ENCODE measurements at regions not wholly inside any gene's neighbourhood (a gene's known extent, or its start where the extent isn't known, plus 50 kb on each side); places are given as distances from the start of the nearest gene placed in this dataset.
"Not testable (repeated sequence)": the region's sequence is repeated elsewhere in the genome, so short reads cannot be mapped to it uniquely, and the experiment has no call there.

DNA sequence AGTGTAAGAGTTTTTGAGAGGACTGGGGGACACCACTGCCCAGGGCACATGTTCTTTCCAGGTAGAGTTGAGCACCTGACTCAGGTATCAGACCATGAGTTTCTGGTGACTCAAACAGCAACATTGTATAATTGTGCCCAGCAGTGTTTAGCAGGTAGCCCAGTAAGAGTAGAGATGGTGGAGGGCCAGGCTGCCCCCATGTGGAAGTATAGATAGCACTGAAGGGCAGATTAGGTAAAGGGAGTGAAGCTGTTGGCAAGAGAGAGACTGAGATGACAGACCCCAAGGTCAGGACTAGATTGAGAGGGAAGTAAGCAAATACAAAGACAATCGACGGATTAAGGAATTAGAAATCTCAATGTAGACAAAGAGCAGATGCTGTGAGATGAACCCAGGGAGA lies 74.6 kb downstream of the TRIM42 start:
- DNase-seq = no peak

DNA sequence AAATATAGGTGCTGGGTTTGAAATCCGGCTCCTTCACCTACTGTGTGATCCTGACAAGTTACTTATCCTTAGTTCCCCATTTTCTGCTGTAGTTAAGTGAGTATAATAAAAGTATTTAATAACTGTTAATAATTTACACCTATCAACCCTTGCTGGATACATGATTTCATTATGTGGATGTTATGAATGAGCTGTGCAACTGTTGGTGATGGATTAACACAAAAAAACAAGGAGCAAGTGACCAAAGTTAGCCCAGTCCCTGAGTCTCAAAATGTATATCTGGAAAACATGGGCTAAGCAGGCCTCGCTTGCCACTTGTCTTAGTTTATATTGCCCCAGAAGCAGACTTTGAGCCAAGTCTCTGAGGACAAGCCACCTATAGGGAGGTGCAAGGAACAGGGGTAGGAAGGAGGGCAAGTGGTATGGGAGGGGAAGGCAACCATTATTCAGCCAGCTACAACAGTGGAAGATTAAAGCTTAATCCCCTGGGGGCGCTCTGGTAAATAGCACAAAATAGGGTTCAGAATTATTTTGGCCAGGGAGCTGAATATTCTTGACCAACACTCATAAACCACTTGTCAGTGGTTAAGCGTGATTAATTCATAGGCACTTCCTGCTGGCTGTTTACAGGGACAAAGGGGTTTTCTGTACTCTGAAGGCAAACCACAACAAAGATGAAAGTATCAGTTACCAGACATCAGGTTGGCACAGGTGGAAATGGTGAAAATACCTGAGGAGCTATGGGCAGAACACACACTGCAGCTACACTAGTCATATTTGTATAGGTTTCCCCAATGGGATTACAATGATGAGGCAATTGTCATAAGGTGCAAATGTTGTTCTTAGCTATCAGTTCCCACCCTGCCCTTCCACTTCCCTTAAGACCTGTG lies 76.2 kb downstream of the TRIM42 start:
- no peak for DNase-seq

DNA sequence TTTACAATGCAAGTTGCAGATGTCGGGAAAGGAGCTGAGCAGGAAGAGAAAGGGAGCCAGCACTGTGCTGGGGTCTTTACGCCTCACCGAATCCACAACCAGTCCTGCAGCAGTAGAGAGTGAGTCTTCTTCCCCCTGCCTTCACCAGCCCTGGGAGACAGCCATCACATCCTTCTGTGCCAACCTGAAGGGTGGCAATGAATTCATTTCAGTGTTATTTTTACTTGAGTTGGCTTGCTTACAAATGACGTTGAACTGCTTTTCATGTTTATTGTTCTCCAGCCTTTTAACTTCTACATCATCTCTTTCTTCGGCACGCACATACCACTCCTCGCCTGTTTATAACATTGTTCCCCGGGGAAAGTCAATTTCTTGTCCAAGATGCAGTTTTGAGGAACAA lies 77.1 kb downstream of the TRIM42 start:
- no peak for DNase-seq

DNA sequence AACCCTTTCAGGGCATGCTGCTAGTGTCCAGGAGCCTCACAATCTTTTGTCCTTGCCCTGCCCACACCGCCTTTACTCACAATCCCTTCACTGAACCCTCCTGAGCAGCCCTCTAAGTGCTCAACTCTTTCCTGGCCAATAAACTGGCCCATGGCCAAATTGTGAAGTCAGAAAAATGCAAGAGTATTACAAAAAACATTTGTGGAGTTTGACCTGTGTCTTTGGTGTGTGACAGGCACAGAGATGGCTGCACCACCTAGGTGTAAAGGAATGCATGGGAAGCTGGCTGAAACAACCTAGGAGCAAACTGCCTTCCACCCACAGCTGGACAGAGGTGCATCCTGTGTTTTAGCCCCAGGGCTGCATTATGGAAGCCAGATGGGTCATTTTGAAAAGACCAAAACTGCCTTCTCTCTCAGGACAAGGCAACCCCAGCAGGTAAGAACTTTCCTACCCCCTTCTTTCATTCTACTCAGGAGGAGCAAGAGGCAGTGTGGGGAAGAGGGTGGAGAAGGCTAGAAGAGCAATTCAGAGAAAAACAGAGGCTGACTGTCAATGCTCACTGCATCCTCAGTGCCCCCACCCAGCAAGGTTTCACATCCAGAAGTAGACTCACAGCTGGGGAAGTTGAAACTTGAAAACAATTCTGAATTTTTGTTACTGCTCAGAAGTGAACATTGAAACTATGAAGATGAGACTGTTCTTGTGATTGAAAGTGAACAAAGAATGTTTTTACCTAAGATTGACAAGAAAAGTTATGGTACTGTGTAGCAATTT lies 78.6 kb downstream of the TRIM42 start:
- DNase-seq = no peak

DNA sequence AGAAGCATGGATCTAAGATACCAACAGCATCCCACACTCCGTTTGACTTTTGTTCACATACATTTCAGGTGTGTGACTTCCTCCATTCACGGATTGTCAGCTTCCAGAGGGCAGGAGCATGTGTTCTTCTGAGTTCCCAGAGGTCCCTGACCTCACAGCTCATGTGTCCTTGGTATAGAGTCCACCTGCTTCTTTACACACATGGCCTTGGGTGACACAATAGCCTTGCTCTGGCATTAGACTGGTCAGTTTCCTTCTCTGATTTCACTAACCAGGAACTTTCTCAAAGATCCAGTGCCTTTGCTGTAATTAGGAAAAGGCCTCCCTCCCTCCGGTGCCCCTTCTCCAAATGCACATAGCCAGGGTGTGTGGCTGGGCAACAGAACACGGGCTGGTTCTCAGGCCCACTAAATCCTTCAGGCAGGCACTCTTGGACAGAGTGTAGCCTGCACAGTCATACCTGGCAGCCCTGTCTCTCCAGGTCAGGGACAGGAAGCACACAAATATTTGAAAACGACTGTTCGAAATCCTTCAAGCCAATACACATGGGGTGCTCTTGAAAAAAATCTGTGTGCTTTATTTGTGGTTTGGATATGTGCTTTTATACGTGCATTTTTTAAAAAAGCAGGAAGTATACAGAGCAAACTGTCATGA lies 81.1 kb downstream of the TRIM42 start:
- no peak for DNase-seq

DNA sequence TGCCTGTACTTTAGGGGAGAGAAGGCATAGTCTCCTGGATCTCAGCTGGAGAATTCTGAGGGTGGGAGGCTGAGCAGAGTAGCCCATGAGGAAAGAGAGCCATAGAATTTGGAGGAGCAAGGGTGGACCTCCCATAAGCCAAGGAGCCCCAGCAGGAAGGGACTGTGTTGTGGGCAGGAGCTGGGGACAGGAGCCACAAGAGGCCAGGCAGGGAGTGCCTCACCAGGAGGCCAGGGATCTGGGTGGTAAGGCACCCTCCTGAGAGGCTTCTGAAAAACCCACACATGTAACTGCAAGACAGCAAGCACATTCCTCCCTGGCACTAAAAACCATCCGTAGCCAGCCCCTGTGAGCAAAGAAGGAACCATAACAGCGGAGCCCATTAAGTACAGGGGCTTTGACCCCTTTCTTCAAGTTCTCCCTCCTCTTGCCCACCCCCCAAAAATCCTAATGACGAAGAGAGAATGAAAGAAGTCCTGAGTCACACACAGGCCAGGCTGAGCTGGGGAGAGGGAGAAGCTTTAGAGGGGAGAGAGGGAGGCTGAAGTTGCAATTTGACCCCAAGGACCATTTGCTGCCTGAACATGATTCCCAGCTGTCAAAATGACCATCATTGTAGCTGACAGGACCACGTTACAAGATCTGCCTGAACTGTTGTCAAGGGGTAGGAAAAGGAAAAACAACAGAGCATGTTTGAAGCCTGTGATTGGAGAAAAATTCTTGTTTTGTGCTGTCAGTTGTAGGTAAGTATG lies 82.6 kb downstream of the TRIM42 start:
- no peak for DNase-seq

DNA sequence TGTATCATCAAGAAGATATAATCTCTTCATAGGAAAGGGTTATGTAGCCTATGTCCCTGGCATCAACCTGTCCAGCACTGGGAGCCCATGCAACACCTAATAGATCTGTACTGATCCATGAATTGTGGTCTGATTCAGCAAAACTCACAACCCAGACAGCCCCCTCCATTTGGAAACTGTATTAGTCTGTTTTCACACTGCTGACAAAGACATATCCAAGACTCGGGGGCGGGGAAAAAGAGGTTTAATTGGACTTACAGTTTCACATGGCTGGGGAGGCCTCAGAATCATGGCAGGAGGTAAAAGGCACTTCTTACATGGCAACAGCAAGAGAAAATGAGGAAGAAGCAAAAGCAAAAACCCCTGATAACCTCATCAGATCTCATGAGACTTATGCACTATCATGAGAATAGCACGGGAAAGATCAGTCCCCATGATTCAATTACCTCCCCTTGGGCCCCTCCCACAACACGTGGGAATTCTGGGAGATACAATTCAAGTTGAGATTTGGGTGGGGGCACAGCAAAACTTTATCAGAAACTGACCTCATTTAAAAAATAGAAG lies 83.3 kb downstream of the TRIM42 start:
- no peak for DNase-seq

DNA sequence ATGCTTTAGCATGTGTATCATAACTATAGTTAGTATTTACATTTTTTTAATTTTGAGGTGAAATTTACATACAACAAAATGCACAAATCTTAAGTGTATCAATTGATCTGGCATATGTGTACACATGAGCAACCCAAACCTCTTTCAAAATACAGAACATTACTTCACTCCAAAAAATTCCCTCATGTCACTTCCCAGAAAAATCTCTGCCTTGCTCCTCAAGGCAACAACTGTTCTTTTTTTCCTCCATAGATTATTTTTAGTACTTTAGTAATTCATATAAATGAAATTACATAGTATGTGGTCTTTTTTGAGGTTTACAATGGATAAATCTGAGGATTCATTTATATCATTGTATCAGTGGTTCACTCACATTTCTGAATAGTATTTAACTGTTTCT lies 84.9 kb downstream of the TRIM42 start:
- DNase-seq = no peak

DNA sequence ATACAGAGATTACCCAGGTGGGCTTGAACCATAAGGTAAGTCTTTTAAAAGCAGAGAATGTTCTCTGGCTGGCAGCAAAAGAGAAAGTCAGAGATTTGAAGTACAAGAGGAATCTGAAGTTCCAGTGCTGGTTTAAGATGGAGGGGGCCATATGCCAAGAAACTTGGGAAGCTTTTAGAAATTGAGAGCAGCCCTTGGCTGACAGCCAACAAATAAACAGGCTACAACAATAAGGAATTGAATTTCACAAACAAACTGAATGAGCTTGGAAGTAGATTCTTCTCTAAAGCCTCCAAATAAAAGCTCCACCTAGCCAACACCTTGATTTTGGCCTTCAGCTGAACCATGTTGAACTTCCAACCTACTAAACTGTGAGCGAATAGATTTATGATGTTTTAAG lies 85.7 kb downstream of the TRIM42 start:
- DNase-seq = no peak

DNA sequence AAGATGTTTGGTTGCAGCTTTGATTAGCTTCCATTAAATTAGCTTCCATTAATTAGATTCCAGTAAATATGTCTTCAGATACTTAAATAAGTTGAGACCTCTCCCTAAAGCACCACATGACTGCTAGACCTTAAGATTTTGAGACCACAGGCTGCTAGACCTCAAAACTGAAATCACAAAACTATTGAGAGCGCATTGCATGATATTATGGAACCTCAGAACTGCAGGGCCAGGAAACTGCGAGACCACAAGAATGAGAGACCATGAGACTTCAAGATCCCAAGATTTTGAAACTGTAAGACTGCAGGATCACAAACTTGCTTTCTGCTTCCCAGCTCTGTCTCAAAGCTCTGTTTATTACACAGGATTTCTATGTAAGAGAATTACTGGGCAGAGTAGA lies 87.4 kb downstream of the TRIM42 start:
- DNase-seq = no peak

DNA sequence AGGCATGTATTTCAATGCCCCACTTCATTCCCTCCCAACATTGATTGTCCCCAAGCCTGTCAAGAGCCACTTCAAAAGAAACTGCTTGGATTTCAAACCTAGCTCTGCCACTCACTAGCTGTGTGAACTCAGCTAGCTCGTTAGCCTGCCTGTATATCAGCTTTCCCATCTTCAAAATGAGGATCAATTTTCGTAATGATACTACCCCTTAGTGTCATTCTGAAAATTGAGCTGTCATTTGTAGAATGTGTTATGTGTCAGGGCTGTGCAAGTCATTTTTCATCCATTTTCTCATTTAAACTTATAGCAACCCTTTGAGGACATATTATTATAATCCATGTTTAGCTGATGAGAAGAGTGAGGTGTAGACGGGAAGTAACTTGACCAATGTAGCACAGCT lies 88.6 kb downstream of the TRIM42 start:
- no peak for DNase-seq

DNA sequence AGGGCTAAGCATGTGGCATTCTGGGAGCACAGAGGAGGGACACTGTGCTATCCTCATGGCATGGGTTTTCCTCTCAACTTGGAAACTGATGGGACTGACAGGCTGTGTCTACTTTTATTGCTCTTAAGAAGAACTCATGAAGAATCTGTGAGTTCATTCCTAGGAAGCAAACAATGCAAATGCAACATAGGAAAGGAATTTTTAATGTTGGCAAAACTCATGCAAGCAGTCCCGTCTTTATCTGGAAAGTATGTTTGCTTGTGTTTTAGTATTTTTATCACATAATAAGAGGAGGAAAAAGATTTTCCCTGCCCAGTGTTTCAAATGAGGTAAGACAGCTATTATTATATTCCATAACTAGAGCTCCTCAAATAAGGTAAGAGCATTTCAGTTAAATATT lies 89.7 kb downstream of the TRIM42 start:
- no peak for DNase-seq

DNA sequence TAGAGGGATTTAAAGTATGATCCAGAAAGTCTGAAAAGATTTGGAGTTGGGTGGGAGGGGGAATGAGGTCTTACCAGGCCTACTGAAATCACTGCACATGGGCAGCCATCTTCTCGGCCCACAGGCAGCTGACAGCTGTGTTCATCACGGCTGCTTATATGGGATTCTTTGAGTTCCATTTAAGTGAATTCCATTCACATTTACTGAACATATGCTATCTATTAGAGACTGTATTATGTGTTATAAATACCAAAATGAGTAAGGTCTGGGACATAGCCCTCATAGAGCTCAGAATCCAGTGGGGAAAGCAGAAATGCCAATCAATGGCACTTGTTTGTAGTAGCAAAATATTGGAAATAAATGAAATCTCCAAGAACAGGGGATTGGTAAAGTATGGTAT lies 91.1 kb downstream of the TRIM42 start:
- DNase-seq = no peak

DNA sequence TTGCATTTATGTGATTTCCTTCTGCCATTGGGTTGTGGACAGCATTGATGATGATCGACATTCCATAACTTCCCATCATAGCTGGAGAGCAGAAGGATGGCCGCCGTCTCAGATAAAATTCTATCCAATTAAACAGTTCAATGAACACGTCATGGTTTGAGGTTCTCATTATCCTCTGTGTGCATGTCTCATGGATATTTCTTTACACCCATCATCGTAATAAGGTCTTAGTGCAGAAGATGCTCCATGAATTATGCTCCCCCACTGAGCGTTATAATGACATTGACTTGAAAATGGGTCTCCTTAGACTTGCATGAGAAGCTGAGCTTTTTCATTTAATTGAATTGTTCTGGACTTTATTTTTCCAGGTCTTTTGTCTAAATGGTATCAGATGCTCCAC lies 92.1 kb downstream of the TRIM42 start:
- no peak for DNase-seq

DNA sequence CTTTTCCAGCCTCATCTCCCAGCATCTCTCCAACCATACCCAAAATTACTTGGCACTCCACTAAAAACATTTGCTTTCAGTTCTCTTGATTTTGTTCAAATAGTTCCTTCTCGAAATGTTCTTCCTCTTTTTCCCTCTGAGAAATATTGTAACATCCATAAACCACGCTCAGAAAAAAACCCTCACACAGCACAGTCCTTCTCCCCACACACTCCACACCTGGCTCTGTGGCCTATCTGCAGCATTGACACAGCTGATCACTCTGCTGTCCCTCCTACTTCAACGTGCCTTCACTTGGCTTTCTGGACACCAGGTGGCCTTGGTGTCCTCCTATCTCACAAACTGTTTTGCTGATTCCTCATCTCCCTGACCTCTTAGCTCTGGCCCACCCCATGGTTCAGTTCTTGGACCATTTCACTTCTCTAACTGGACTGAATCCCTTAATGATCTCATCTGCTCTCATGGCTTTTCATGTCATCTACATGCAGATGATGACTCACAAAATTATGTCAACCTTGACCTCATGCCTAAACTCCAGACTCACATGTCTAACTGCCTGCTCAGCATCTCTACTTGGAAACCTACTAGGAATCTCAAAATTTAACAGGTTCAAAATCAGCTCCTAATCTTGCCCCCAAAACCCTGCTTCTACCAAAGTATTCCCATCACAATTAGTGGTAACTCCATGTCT lies 93.3 kb downstream of the TRIM42 start:
- DNase-seq = no peak

DNA sequence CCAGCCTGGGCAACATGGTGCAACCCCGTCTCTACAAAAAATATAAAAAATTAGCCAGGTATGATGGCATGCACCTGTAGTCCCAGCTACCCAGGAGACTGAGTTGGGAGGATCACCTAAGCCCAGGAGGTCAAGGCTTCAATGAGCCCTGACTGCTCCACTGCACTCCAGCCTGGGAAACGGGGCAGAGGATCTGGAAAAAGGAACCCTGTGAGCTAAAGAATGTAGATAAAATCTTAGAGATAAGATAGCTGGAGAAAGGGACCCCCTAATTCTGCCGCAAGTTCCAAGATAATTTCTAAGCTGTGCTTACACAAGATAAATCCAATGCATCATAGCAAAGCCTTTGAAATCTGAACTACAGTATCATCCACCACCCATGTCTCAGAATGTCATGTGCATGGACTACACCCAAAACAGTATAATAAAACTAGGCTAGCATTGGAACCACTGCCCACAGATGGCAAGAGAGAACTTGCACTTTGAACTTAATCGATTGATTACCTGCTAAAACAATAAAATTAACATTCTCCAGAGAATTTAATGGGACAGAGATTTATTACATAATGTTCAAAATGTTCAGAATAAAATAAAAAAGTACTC lies 99.9 kb downstream of the TRIM42 start:
- no peak for DNase-seq

DNA sequence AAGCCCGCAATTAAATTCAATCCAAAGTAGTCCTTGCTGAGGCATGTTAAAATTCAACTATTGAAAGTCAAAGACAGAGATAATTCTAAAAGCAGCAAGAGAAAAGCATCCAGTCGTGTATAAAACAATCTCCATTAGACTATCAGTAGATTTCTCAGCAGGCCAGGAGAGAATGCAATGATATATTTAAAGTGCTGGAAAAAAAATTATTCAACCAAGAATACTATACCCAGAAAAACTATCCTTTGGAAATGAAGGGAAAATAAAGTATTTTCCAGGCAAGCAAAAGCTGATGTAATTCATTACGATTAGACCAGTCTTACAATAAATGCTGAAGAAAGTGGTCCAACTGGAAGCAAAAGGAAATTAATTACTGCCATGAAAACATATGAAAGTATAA lies 113.5 kb downstream of the TRIM42 start:
- no peak for DNase-seq

DNA sequence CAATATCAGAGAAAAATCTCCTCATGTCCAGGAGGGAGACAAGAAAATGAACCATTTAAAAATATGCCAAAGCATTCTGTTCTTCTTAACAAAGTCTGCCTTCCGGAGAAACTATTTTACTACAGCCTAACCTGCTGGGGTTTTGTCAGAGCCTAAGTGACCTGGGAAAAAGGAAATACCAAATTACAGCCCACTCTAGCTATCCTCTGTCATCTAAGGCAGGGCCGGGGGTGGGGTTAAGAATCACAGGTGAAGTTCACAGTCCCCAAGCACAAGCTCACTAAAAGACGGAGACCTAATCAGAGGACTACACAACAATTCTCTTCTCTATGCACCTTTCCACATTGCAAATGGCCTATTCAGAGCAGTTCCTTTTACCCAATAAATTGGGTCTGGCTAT lies 116.6 kb downstream of the TRIM42 start:
- DNase-seq = no peak

DNA sequence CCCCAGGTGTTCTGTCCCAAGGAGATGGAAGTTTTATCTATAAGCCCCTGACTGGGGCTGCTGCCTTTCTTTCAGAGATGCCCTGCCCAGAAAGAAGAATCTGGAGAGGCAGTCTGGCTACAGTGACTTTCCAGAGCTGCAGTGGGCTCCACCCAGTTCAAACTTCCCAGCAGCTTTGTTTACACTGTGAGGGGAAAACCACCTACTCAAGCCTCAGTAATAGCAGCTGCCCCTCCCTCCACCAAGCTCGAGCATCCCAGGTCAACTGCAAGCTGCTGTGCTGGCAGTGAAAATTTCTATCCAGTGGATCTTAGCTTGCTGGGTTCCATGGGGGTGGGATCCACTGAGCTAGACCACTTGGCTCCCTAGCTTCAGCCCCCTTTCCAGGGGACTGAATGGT lies 125.0 kb downstream of the TRIM42 start:
- not testable (repeated sequence) for DNase-seq

DNA sequence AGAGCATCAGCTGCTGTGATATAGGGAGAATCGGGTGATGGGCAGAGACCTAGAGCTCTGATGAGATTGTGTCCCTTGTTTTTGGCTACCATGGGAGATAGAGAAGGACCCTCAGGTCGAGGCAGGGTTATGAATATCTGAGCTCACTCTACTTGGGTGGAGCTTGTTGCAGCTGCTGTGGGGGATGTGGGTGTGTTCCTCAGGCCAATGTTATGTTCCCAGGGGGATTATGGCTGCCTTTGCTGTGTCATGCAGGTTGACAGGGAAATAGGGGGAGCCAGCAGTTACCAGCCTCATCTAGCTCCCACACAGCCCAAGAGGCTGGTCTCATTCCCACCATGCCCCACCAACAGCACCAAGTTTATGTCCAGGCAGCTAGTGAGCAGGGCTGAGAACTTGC lies 131.5 kb downstream of the TRIM42 start:
- no peak for DNase-seq

DNA sequence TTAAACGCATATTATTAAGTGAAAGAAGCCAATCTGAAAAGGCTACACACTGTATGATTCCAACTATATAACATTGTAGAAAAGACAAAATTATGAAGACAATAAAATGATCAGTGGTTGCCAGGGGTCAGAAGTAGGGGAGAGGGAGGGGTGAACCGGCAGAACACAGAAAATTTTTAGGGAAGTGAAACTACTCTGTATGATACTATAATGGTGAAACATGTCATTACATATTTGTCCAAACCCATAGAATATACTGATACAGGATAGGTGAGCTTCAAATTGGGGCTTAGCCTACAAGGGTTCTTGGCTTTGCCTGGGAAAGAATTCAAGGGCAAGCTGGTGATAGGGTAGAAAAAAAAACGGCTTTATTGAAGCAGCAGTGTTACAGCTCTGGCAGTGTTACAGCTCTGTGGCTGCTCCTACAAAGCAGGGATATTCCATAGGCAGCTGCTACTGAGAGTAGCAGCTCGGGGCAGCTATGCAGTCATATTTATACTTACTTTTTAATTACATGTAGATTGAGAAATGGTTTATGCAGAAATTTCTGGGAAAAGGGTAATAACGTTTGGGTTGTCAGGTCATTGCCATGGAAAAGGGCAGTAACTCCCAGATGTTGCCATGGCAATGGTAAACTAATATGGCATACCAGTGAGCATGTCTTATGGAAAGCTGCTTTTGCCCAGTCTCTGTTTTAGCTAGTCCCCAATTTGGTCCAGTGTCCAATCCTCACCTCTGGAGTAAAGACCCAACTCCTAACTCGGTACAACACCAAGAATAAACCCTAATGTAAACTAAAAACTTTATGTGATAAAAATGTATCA lies 125.1 kb upstream of the SLC25A36 start:
- DNase-seq = no peak
